ENCODE measurements at regions not wholly inside any gene's neighbourhood (a gene's known extent, or its start where the extent isn't known, plus 50 kb on each side); places are given as distances from the start of the nearest gene placed in this dataset.

DNA sequence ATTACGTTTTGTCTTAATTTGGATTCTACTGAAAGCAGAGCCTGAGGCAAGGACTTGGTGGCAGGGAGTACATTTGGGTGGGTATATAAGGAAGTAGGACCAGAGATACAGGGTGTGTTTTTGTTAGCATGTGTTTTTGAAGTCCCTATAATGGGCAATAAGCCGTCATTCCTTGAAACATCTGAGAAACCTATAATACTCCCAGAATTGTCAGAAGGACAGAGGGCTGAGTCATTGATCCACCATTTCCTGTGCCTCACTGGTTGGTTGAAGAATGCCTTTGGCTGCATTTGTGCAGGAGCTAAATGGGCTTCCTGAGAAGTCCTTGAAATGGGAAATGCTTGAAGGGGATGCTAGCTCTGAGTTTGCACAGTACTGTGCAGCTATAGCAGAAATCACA is 281.8 kb upstream of the ZEB2 start:
- H3K27me3 ChIP-seq (ENCODE audit: control insufficient read depth, insufficient read depth, low read length): no peaks in the 10 kb centered on the region
- no peaks in the 10 kb centered on the region for H3K4me1 ChIP-seq (ENCODE audit: control insufficient read depth, insufficient read depth, low read length)
- no peak overlapping the region for H3K27ac ChIP-seq (ENCODE audit: low read depth, low read length)
- no peaks in the 10 kb centered on the region for H3K36me3 ChIP-seq (ENCODE audit: control insufficient read depth, insufficient read depth, low read length)
- DNase-seq (ENCODE audit: low read depth in 4 of 6, low spot score in 6 of 6): no peak
- H3K9me3 ChIP-seq (ENCODE audit: control insufficient read depth, insufficient read depth, low read length): no peaks in the 10 kb centered on the region
- H3K4me3 ChIP-seq (ENCODE audit: low read depth, low read length): no peak overlapping the region
- no CpG with 5 or more reads among the region's 2 CpGs for WGBS (ENCODE audit: insufficient coverage)

DNA sequence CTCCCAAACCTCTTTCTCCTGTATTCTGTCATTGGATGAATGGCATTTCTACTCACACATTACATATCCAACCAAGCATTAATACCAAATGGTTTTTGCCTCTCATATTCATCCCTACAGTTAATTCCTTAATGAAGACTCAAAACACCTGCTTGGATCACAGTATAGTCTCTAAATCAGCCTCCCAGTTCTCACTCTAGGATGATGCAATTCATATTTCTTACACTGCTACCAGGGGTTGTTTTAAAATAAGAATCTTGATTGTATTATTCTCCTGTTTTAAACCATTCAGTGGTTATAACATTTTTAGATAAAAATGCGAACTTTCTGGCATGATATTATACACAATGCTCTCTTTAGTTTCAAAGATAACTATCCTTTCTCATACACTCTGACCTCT is 281.4 kb upstream of the ZEB2 start:
- H3K4me1 ChIP-seq (ENCODE audit: control insufficient read depth, insufficient read depth, low read length): no peaks in the 10 kb centered on the region

GRCh38 chr2:144798989-144799388 is 279.1 kb upstream of the ZEB2 start:
- DNase-seq (ENCODE audit: low read depth in 4 of 6, low spot score in 6 of 6): no peak
- WGBS (ENCODE audit: insufficient coverage): 100% methylated on average over 1 of the region's 3 CpGs
- Histone ChIP-seq H3K4me1 (ENCODE audit: control insufficient read depth, insufficient read depth, low read length) (no peaks in the 10 kb centered on the region), H3K27me3 (ENCODE audit: control insufficient read depth, insufficient read depth, low read length) (no peaks in the 10 kb centered on the region), H3K36me3 (ENCODE audit: control insufficient read depth, insufficient read depth, low read length) (no peaks in the 10 kb centered on the region), H3K4me3 (ENCODE audit: low read depth, low read length) (no peak overlapping the region), H3K27ac (ENCODE audit: low read depth, low read length) (no peak overlapping the region), H3K9me3 (ENCODE audit: control insufficient read depth, insufficient read depth, low read length) (no peaks in the 10 kb centered on the region)

More for the DNA sequence above, 281.4 kb upstream of the ZEB2 start:
- Histone ChIP-seq H3K9me3 (ENCODE audit: control insufficient read depth, insufficient read depth, low read length) (no peaks in the 10 kb centered on the region), H3K27ac (ENCODE audit: low read depth, low read length) (no peak overlapping the region), H3K36me3 (ENCODE audit: control insufficient read depth, insufficient read depth, low read length) (no peaks in the 10 kb centered on the region), H3K27me3 (ENCODE audit: control insufficient read depth, insufficient read depth, low read length) (no peaks in the 10 kb centered on the region), H3K4me3 (ENCODE audit: low read depth, low read length) (no peak overlapping the region)
- no peak for DNase-seq (ENCODE audit: low read depth in 4 of 6, low spot score in 6 of 6)
- WGBS (ENCODE audit: insufficient coverage): no CpG with 5 or more reads among the region's 1 CpG

- no peaks in the 10 kb centered on the region for H3K27me3 ChIP-seq (ENCODE audit: control insufficient read depth, insufficient read depth, low read length)
- WGBS (ENCODE audit: insufficient coverage): 90% methylated on average over 1 of the region's 2 CpGs
- no peaks in the 10 kb centered on the region for H3K4me1 ChIP-seq (ENCODE audit: control insufficient read depth, insufficient read depth, low read length)
- H3K4me3 ChIP-seq (ENCODE audit: low read depth, low read length): no peak overlapping the region
- no peak overlapping the region for H3K27ac ChIP-seq (ENCODE audit: low read depth, low read length)
- H3K9me3 ChIP-seq (ENCODE audit: control insufficient read depth, insufficient read depth, low read length): no peaks in the 10 kb centered on the region
- DNase-seq (ENCODE audit: low read depth in 4 of 6, low spot score in 6 of 6): peak in 2 of 6 donors; percentile 29 to 43
- H3K36me3 ChIP-seq (ENCODE audit: control insufficient read depth, insufficient read depth, low read length): no peaks in the 10 kb centered on the region
Measured at GRCh38 chr2:144798034-144798433, 278.1 kb upstream of the ZEB2 start.

DNA sequence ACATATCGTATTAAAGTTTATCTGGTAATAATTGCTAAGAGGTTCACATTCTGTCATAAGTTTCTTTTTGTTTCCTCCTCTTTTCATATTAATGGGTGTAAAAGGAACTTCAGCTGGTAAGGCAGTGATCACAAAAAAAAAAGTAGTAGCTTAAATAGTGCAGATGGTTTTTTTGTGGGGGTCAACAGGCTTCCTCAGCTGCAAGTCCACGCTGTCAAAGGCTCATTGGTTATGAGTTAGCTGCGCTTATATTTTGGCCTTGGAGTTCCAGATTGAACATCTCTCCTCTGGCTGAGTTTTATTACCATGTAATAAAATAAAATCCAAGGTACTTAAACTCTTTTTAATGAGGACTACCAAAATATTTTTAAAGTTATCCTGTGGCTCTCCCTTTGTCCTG is 277.0 kb upstream of the ZEB2 start:
- no CpG with 5 or more reads among the region's 3 CpGs for WGBS (ENCODE audit: insufficient coverage)
- Histone ChIP-seq H3K4me1 (ENCODE audit: control insufficient read depth, insufficient read depth, low read length) (no peaks in the 10 kb centered on the region), H3K27ac (ENCODE audit: low read depth, low read length) (no peak overlapping the region), H3K27me3 (ENCODE audit: control insufficient read depth, insufficient read depth, low read length) (no peaks in the 10 kb centered on the region), H3K36me3 (ENCODE audit: control insufficient read depth, insufficient read depth, low read length) (no peaks in the 10 kb centered on the region), H3K9me3 (ENCODE audit: control insufficient read depth, insufficient read depth, low read length) (no peaks in the 10 kb centered on the region), H3K4me3 (ENCODE audit: low read depth, low read length) (no peak overlapping the region)
- no peak for DNase-seq (ENCODE audit: low read depth in 4 of 6, low spot score in 6 of 6)

GRCh38 chr2:144796164-144796563 is 276.2 kb upstream of the ZEB2 start:
- no peaks in the 10 kb centered on the region for H3K9me3 ChIP-seq (ENCODE audit: control insufficient read depth, insufficient read depth, low read length)
- H3K27me3 ChIP-seq (ENCODE audit: control insufficient read depth, insufficient read depth, low read length): no peaks in the 10 kb centered on the region
- WGBS (ENCODE audit: insufficient coverage): 30% methylated on average over 2 of the region's 2 CpGs
- H3K4me3 ChIP-seq (ENCODE audit: low read depth, low read length): no peak overlapping the region
- DNase-seq (ENCODE audit: low read depth in 4 of 6, low spot score in 6 of 6): peak in 1 of 6 donors; percentile 46
- no peaks in the 10 kb centered on the region for H3K36me3 ChIP-seq (ENCODE audit: control insufficient read depth, insufficient read depth, low read length)
- H3K4me1 ChIP-seq (ENCODE audit: control insufficient read depth, insufficient read depth, low read length): no peaks in the 10 kb centered on the region
- no peak overlapping the region for H3K27ac ChIP-seq (ENCODE audit: low read depth, low read length)

DNA sequence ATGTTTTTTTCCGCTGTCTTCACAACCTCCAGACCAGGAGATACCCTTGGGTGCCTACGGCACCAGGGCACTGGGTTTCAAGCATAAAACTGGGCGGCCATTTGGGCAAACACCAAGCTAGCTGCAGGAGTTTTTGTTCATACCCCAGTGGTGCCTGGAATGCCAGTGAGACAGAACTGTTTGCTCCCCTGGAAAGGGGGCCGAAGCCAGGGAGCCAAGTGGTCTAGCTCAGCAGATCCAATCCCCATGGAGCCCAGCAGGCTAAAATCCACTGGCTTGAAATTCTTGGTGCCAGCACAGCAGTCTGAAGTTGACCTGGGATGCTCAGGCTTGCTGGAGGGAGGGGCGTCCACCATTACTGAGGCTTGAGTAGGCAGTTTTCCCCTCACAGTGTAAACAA is 265.3 kb upstream of the ZEB2 start:
- DNase-seq (ENCODE audit: low read depth in 4 of 6, low spot score in 6 of 6): no peak
- no peaks in the 10 kb centered on the region for H3K4me1 ChIP-seq (ENCODE audit: control insufficient read depth, insufficient read depth, low read length)
- no peaks in the 10 kb centered on the region for H3K36me3 ChIP-seq (ENCODE audit: control insufficient read depth, insufficient read depth, low read length)
- 100% methylated on average over 5 of the region's 5 CpGs for WGBS (ENCODE audit: insufficient coverage)
- H3K27ac ChIP-seq (ENCODE audit: low read depth, low read length): no peak overlapping the region
- H3K27me3 ChIP-seq (ENCODE audit: control insufficient read depth, insufficient read depth, low read length): no peaks in the 10 kb centered on the region
- no peak overlapping the region for H3K4me3 ChIP-seq (ENCODE audit: low read depth, low read length)
- no peaks in the 10 kb centered on the region for H3K9me3 ChIP-seq (ENCODE audit: control insufficient read depth, insufficient read depth, low read length)

DNA sequence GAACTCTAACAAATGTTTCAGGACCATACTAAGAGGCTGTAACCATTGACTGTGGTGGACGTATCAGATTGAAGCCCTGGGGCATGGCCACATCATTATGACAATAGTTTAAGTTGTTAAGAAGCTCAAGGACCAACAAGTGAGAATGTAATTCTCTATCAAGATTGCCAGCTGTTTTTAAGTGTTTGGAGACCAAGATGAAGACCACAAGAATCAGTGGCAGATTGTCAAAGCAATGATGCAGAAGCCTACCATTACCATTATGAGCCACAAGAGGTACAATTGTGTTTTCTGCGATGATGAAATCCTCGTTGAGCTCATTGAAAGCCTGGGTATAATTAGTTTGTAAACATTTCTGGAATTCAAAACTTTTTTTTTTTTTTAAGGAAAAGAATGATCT is 261.1 kb upstream of the ZEB2 start:
- Histone ChIP-seq H3K4me3 (ENCODE audit: low read depth, low read length) (no peak overlapping the region), H3K27ac (ENCODE audit: low read depth, low read length) (no peak overlapping the region), H3K4me1 (ENCODE audit: control insufficient read depth, insufficient read depth, low read length) (no peaks in the 10 kb centered on the region), H3K9me3 (ENCODE audit: control insufficient read depth, insufficient read depth, low read length) (no peaks in the 10 kb centered on the region), H3K27me3 (ENCODE audit: control insufficient read depth, insufficient read depth, low read length) (no peaks in the 10 kb centered on the region), H3K36me3 (ENCODE audit: control insufficient read depth, insufficient read depth, low read length) (no peaks in the 10 kb centered on the region)
- WGBS (ENCODE audit: insufficient coverage): no CpG with 5 or more reads among the region's 3 CpGs
- peak in 1 of 6 donors; percentile 68 for DNase-seq (ENCODE audit: low read depth in 4 of 6, low spot score in 6 of 6)

DNA sequence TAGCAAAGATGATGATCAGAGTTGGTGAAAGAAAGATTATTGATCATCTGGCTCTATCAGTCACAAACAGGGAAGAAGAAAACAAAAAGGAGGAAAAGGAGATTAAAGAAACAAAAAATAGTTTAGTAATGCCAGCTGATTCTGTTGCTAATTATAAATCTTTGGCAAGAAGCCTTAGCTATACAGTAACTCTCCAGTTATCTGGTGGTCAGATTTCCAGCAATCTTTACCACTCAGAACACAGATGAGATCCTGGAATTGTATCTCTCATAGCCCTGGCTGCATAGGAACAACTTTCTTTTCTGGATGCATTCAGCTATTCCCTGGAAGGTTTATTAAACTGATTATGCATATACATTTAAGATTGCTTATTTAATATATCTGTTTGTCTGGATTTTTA is 256.8 kb upstream of the ZEB2 start:
- Histone ChIP-seq H3K9me3 (ENCODE audit: control insufficient read depth, insufficient read depth, low read length) (no peaks in the 10 kb centered on the region), H3K36me3 (ENCODE audit: control insufficient read depth, insufficient read depth, low read length) (no peaks in the 10 kb centered on the region), H3K4me1 (ENCODE audit: control insufficient read depth, insufficient read depth, low read length) (no peaks in the 10 kb centered on the region), H3K27me3 (ENCODE audit: control insufficient read depth, insufficient read depth, low read length) (no peaks in the 10 kb centered on the region), H3K4me3 (ENCODE audit: low read depth, low read length) (no peak overlapping the region), H3K27ac (ENCODE audit: low read depth, low read length) (peak overlapping the region; percentile 53)
- no peak for DNase-seq (ENCODE audit: low read depth in 4 of 6, low spot score in 6 of 6)

GRCh38 chr2:144774809-144775208 is 254.9 kb upstream of the ZEB2 start:
- H3K9me3 ChIP-seq (ENCODE audit: control insufficient read depth, insufficient read depth, low read length): no peaks in the 10 kb centered on the region
- no peaks in the 10 kb centered on the region for H3K4me1 ChIP-seq (ENCODE audit: control insufficient read depth, insufficient read depth, low read length)
- no peak for DNase-seq (ENCODE audit: low read depth in 4 of 6, low spot score in 6 of 6)
- no peaks in the 10 kb centered on the region for H3K36me3 ChIP-seq (ENCODE audit: control insufficient read depth, insufficient read depth, low read length)
- no peaks in the 10 kb centered on the region for H3K27me3 ChIP-seq (ENCODE audit: control insufficient read depth, insufficient read depth, low read length)
- peak overlapping the region; percentile 17 for H3K27ac ChIP-seq (ENCODE audit: low read depth, low read length)
- H3K4me3 ChIP-seq (ENCODE audit: low read depth, low read length): no peak overlapping the region
